OCI-M2 (cell line): ENCODE measurements at regions not wholly inside any gene's neighbourhood (a gene's known extent, or its start where the extent isn't known, plus 50 kb on each side); places are given as distances from the start of the nearest gene placed in this dataset.

ENCODE experiments used
- DNase-seq: peaks from one replicate; lab custom pipeline; 2025; ENCODE audit not compliant: unreplicated experiment; lab: John Stamatoyannopoulos, UW

- no peak for DNase-seq
Observed at GRCh38 chrX:69365755-69366154, 138.4 kb upstream of the NALF2 start.

- no peak for DNase-seq
Observed at GRCh38 chrX:69365349-69365748, 138.8 kb upstream of the NALF2 start.

- DNase-seq: no peak
Observed at GRCh38 chrX:69362856-69363255, 141.3 kb upstream of the NALF2 start.

GRCh38 chrX:69362354-69362753 lies 141.8 kb upstream of the NALF2 start:
- no peak for DNase-seq

- DNase-seq: no peak
Observed at GRCh38 chrX:69361311-69361845, 142.7 kb upstream of the NALF2 start.

- DNase-seq: no peak
Observed at GRCh38 chrX:69357317-69357716, 146.8 kb upstream of the NALF2 start.

- no peak for DNase-seq
Observed at GRCh38 chrX:69324851-69325250, 159.6 kb upstream of the PJA1 start.

- DNase-seq: no peak
Observed at GRCh38 chrX:69323786-69324720, 158.8 kb upstream of the PJA1 start.

- no peak for DNase-seq
Observed at GRCh38 chrX:69321789-69322188, 156.5 kb upstream of the PJA1 start.

GRCh38 chrX:69321006-69321655 lies 155.9 kb upstream of the PJA1 start:
- DNase-seq: no peak

GRCh38 chrX:69320116-69320515 lies 154.9 kb upstream of the PJA1 start:
- no peak for DNase-seq

- DNase-seq: no peak
Observed at GRCh38 chrX:69319376-69319775, 154.1 kb upstream of the PJA1 start.

GRCh38 chrX:69318651-69319340 lies 153.5 kb upstream of the PJA1 start:
- no peak for DNase-seq

GRCh38 chrX:69317721-69318120 lies 152.5 kb upstream of the PJA1 start:
- DNase-seq: no peak

- no peak for DNase-seq
Observed at GRCh38 chrX:69314436-69315348, 149.4 kb upstream of the PJA1 start.

GRCh38 chrX:69313617-69314290 lies 148.5 kb upstream of the PJA1 start:
- DNase-seq: no peak

- no peak for DNase-seq
Observed at GRCh38 chrX:69311936-69312670, 146.8 kb upstream of the PJA1 start.

GRCh38 chrX:69309074-69309792 lies 144.0 kb upstream of the PJA1 start:
- DNase-seq: no peak

- DNase-seq: no peak
Observed at GRCh38 chrX:69307756-69308155, 142.5 kb upstream of the PJA1 start.
